GM21717 (cell line): ENCODE measurements at regions not wholly inside any gene's neighbourhood (a gene's known extent, or its start where the extent isn't known, plus 50 kb on each side); places are given as distances from the start of the nearest gene placed in this dataset.

Experiments
- ATAC-seq: cut with Tn5 transposase; IDR thresholded peaks from one replicate; pipeline ENCODE4 v1.9.1; 2021; ENCODE audit warnings: mild to moderate bottlenecking, moderate library complexity; ENCODE audit not compliant: unreplicated experiment

DNA sequence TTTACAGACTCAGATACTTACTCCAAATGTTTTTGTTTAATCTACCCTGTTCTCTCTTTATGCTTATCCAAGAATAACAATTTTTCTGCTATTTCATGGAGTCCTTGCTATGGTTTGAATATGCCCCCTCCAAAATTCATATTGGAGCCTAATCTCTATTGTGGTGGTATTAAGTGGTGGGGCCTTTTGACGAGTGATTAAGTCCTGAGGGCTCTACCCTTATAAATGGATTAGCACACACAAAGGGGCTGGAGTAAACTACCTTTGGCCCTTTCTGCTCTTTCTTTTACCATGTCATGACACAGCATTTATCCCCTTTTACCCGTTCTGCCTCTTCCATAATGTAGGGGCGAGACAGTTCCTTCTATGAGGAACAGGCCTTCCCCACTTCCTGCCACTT, 285.5 kb downstream of the GASK1B start:
- ATAC-seq, result no peak

DNA sequence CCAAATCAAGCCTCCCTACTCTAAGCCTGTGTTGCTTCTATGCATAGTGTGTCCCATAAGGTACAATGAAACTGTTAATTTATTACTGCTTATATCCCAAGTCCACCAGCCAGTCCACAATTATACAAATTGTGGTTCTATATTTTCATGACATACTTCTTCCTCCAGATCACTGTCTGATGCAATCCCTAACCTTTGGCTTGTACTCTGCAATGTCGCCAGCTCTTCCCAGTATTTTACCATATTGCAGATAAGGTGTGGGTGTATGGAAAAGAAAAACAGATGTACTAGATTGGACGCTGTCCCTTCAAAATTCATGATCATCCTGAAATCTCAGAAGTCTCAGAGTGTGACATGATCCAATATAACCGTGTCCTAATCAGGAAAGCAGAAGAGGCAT, 286.2 kb downstream of the GASK1B start:
- ATAC-seq, result no peak

DNA sequence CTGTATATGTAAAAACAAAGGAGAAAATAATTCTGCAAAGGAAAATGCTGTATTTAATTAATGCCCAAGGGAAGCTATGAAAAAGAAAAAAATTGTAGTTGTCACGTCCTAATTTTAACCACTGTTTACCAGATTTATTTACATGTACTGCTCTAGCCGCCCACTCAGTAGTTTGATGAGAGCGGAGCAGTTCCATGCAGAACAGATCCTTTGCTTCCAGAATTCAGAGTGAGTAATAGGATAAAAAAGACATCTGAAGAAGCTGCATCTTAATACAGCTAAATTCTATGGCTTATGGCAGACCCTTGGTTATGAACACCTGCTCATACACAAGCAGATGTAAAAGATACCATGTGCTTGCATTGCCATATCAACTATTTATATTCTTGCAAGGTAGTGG, 287.0 kb downstream of the GASK1B start:
- no peak for ATAC-seq

DNA sequence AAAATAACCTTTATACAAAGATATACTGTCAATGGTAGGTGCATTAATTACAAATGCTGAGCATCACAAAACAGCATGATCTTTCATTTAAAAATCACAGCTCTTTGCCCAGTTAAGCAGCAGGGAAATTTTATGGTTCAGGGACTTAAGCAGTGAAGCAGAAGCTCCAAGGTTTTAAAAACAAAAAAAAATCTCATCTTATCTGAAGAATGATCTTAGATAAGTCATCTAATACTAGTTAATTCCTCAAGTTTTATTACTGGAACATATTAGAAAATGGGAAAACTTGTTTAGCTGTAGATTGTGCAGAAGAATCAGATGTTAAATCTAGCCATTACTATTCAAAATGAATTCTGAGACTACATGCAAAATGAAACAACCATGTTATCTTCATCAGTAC, 289.9 kb downstream of the GASK1B start:
- no peak for ATAC-seq

DNA sequence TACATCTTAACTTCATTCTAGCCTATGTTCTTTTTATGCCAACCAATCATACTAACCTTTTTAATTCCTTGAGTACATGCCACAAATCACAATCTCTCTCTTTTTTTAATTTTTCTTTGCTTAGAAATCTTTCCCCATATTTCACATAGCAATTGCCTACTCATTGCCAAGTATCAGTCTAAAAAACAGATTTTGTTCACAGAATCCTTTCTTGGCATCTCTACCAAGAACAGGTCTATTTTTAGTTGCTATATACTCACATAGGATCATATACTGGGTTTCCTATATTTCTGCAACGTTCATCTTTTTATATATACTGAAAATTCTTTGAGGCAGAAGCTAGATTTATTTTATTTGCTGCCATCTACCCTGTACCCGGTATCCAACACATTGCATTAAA, 292.1 kb downstream of the GASK1B start:
- ATAC-seq, result no peak

DNA sequence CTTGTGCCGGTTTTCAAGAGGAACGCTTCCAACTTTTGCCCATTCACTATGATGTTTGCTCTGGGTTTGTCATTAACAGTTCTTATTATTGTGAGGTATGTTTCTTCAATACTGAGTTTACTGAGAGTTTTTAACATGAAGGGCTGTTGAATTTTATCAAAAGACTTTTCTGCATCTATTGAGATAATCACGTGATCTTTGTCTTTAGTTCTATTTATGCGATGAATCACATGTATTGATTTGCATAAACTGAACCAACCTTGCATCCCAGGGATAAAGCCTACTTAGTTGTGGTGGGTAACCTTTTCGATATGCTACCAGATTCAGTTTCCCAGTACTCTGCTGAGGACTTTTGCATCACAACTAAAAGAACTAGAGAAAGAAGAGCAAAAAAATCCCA, 318.0 kb downstream of the GASK1B start:
- no peak for ATAC-seq

DNA sequence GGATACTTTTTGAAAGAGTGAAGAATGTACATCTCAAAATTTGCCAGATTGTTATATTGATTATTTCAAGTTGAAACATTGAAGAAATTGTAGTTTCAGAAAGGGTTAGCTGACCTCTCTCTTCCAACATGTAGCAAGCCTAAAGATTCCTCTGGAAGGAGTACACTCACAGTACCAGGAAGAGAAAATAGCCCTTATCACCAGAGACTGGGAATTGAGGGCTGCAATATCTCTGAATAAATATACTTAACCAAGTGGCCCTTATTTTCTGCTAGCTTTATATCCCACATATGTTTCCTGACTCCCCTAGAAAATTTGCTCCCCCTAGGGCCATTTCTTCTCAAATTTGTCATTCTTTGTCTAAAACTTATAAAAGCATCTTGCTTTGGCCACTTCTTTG, 332.2 kb downstream of the GASK1B start:
- no peak for ATAC-seq

DNA sequence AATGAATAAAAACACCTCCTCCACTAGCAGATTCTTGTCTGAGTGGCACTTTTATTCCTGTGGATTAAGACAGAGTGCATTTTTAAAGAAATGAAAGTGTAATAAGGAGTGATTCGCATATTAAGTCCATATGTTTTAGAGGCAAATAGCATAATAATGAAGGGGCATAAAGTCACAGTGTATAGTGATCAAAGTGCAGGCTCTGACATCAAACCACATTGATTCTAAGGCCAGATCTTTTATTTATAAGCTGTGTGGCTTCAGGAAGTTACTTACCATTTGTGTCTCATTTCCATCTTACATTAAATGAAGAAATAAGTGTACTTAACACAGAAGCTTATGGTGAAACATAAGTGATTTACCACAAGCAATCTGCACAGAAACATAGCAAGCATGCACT, 332.8 kb downstream of the GASK1B start:
- ATAC-seq, result no peak

DNA sequence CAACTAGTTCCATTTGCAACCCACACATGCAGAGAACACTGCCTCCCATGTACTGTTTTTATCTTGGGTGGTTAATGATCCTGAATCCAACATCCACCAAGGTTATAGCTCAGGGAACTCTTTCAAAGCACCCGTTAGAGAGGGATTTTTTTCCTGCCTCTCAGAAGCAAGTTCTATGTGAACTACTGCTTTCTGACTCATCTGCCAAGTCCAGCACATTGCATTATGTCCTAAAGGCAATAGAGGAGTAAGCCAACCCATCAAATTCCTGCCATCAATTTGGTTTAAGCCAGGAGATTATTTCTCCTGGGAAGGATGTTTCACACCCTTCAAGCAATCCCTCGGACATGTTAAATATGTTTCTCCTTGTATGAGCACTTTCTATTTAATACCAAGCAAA, 334.5 kb downstream of the GASK1B start:
- ATAC-seq, result no peak

DNA sequence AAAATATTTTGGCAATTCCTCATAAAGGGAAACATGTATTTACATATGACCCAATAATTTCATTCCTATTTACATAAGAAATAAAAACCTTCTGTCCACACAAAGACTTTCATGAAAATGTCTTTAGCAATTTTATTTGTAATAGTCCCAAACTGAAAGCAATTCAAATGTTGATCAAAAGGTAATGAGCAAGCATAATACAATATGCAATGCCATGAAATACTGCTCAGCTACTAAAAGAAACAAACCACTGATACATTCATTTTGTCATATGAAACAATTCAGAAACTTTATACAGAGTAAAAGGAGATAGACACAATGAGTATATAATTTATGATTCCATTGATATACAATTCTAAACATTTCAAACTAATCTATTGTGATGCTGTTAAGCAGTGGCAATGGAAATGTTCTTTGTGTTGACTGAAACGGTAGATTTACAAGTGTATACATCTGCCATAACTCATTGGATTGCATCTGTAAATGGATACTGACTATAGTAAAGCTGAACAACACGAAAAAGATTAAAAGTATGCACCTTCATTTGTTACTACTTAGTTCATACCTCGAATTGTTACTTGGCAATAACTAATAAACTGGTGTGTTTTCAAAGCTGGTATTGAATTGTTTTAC, 335.6 kb downstream of the GASK1B start:
- ATAC-seq, result no peak

DNA sequence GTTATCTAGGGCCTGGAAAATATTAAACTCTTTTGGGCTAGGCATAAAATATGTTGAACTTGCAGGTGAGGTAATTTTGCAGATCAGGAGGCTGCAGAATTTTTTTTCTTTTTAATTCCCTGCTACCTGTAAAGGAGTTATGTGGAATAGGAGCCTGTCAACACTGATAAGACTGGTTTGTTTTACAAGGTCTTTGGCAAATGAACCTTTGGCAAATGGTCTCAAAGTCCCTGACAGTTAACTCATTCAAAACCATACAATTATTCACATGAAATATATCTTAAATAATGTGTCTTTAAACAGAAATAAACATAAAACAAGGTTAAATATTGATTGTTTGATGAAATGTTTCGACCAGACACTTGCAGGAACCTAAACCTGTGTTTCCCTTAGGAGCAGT, 340.2 kb downstream of the GASK1B start:
- no peak for ATAC-seq

DNA sequence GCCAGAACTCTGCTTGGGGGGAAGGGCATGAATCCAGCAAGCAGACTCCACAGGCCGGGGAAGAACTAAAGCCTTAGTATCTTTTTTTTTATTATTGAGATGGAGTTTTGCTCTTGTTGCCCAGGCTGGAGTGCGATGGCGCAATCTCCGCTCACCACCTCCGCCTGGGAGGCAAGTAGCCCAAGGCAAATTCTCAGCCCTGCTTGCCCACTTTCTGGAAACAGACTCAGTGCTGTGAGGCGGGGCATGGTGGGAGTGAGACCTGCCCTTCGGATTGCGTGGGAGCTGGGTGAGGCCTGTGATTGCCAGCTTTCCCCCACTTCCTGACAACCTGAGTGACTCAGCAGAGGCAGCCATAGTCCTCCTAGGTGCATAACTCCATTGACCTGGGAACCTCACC, 348.8 kb downstream of the GASK1B start:
- ATAC-seq, result no peak

DNA sequence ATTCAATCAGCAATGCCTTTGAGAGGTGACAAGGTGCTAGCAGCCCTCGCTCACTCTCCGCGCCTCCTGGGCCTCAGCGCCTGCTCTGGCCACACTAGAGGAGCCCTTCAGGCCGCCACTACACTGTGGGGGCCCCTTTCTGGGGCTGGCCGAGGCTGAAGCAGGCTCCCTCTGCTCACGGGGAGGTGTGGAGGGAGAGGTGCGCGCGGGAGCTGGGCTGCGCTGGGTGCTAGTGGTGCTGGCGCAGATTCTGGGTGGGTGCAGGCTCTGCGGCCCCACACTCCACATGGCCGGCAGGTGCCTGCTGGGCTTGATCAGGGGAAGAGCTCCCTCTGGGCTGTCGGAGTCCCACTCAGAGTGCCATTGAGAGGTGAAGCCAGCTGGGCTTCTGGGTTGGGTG, 351.0 kb downstream of the GASK1B start:
- no peak for ATAC-seq

DNA sequence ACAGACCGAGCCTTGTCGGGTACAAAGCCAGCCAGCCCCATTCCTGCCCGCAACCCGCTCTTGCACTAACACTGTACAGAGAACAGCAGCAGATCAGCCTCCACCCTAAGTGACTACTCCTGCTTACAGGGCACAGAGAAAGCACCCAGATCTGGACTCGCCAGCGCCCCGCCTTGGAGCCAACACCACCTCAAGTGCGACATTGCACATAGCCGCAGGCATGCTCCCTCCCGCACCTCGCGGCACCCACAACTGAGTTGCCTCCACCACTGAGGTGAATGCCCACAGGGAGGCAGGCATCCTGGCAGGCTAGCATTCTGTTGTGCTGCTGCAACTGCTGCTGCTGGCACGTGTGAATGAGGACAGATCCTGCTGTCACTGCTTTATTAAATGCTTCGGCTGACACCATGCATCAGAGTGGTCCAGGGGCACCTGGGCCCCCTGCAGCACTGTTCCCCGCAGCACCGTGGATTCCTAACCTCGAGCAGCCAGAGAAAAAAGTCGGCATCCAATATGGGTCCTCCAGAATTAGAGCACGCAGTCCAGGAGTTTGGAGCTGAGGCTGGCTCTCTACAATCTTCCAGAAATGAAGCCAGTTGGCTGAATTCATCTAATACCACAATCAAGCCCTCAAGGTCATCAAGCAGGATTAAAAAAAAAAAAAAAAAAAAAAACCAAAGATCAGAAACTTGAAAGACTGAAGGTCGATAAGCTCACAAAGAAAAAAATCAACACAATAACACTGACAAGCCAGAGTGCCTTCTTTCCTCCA, 352.9 kb downstream of the GASK1B start:
- ATAC-seq, result no peak

DNA sequence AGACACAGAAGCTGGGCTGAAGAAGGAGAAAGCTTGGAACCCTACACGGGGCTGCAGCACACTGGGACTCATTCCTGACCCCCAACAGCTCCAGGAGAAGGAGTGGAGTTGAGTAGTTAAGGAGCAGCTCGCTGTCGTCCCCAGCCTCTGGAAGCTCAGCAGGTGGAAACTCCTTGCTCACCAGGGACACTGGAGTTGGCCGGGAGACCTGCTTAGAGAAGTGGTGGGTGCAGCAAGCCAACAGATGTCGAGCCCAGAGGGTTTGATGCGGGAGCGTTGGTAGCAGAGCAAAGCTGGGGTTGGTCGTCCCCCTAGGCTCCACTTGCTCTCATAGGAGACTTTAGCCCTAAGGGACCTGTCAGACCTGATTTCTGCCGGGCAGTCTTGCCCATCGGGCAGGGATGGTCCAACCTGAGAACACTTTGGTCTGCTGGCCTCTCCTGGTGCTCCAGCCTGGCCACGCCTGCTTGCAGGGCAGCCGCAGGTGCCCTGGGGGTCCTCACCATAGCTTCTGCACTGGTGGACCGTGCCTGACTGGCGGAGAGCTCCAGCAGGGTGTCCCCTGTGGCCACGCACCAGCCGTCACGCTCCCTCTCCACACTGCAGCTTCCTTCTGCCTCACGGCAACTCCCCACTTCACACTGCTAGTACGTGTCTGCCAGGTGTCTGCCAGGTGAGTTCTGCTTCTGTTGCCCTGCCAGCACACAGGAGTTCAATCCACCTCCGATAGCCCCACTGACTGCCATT, 353.7 kb downstream of the GASK1B start:
- no peak for ATAC-seq

DNA sequence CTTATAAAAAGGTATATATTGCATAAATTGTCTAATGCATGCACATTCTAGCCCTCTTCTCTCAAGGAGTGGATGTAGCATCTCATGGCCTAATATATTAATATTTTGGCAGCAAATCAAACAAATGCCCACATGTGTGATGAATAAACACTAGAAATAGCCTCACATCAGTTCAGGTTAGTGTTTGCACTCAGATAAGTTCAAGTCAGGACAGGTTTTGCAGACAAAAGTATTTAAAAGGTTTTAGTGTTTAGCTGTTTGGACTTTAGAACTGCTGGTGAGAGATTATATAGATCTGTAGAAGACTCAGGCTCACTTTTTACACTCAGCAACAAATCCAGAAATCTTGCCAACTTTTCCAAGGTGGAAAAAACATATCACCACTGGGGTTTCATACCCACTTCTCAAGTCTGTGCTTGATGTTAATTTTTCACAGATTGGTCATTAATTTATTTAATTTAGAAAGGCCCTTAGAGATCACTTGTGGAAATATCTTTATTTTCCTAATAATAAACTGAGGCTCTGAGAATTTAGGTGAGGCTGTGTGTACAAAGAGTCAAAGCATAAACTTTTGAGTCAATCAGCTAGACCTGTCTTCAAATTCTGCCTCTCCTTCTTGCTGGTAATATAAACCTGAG, 362.6 kb downstream of the GASK1B start:
- ATAC-seq, result no peak

DNA sequence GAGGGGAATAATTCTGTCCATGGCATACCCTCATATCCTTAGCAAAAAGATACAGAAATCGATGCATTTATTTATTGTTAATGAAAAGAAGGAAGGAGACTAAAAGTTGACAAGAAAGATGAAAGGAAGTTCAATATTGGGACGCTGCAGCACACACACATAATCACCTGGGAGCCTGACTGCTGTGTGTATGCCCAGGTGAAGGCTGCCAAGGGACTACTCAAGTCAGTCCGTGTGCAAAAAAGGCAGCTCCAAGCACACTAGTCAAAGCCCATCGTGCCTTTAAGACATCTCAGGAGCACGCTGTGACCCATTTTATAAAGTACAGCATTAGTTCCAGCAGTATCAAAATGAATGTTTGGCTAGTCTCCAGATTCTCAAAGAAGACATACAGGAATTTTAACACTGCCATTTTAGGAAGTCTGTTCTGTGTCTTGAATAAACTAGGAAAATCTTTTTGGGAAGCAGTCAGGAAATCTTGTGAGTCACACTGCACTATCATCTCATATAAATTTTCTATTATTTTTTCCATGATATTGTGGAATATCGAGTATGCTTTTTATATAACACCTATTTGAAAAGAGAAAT, 363.9 kb downstream of the GASK1B start:
- ATAC-seq, result no peak

DNA sequence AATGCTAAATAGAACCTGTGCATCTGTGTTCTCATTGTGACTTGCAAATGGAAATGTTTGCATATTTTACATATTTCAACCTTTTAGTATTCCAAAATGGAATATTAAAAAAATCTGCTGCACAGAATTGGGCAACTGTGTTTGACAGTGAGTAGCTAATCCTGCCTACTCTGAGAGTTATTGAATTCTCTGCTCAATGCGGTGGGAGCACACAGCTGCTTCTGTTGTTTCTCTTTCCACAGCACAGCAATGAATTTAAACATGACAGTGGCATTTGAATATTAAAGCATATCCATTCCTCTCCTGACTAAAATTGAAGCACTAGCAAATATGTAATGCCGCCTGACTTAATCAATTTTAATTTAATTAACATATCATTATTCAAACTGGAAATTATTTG, 366.6 kb downstream of the GASK1B start:
- ATAC-seq, result no peak

DNA sequence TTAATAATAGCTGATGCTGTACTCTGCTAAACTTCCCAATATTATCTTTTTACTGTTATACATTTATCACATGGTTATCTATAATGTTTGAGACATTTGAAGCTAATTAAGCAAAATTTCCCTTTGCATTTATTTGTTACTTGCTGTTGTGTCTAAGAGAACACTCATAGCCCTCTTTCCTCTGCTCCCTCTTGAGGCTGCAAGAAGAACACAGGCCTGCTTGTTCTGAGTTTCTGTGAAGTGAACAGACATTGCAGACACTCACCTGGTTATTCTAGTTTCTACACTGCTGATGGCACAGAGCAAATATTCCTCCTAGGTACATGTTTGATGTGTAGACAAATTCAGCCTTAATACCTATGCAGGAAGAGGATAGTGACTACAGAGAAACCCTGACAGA, 367.8 kb downstream of the GASK1B start:
- no peak for ATAC-seq

DNA sequence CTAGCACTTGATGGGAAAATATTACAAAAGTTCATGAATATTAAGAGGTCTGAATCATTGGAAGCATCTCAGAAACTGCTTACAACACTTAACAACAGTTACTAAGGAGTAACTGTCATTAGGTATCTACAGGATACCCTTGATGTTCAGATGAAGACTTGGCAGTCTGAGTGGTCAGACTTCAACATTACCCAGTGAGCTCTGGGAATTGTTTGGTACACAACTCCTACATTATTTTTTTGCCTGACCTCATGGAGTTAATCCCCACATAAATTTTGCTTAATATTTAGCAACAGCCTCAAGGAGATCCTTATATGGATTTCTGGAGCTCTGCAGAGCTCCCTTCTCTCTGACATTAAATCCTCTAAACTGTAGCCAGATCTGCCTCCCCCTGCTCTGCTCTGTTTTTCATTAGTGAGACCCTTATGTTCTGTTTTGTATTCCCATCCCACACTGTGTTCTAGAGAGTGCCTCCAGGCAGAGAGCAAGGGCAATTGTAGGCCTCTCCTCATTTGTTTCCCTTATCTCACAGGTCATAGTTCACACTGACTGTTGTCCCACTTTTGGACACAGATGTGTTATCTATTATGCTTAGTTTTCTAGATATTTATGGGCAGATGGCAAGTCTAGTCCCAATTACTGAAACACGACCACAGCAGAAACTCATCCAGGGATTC, 368.8 kb downstream of the GASK1B start:
- ATAC-seq, result no peak

DNA sequence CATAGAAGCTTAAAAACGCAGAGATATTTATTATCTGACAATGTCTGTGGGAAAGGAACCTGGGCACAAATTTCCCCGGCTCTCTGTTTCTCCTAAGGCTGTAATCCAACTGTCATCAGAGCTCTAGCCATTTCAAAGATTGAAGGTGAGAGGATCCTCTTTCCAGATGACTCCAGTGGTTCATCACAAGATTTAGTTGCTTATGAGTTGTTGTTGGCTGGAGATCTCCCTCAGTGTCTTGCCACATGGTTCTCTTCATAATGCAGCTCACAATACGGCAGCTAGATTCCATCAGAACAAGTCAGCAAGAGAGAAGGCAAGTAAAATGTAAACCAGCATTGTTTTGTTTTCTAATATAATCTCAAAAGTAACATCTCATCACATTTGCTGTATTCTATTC, 369.4 kb downstream of the GASK1B start:
- no peak for ATAC-seq
